ENCODE measurements at regions not wholly inside any gene's neighbourhood (a gene's known extent, or its start where the extent isn't known, plus 50 kb on each side); places are given as distances from the start of the nearest gene placed in this dataset.
"Not testable (repeated sequence)": the region's sequence is repeated elsewhere in the genome, so short reads cannot be mapped to it uniquely, and the experiment has no call there.

DNA sequence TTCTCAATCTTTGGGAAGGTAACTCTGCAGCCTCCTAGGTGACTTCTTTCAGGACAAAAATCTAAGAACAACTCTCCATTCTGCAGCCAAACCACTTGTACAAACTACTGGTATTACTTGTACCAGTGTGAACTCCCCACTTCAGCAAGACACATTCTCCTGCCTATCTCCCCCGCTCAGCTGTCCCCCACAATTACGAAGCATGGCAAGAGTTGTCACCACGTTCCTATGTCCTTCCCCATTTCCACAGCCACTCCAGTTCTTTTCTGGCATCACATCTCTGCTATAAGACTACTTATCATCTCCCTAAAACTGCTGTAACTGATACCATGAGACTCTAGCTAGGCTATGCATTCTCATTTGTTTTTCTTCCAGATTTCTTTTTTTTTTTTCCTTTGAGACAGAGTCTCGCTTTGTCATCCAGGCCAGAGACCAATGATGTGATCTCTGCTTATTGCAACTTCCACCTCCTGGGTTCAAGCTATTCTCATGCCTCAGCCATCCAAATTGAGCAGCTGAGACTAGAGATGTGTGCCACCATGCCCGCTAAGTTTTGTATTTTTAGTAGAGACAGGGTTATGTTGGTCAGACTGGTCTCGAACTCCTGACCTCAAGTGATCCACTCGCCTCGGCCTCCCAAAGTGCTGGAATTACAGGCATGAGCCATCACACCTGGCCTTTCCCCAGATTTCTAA, 71.9 kb upstream of the CDON start (continued):
- TF ChIP-seq, protein P1, sequence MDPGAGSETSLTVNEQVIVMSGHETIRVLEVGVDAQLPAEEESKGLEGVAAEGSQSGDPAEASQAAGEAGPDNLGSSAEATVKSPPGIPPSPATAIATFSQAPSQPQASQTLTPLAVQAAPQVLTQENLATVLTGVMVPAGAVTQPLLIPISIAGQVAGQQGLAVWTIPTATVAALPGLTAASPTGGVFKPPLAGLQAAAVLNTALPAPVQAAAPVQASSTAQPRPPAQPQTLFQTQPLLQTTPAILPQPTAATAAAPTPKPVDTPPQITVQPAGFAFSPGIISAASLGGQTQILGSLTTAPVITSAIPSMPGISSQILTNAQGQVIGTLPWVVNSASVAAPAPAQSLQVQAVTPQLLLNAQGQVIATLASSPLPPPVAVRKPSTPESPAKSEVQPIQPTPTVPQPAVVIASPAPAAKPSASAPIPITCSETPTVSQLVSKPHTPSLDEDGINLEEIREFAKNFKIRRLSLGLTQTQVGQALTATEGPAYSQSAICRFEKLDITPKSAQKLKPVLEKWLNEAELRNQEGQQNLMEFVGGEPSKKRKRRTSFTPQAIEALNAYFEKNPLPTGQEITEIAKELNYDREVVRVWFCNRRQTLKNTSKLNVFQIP (CRISPR knock-in tag; IDR thresholded peaks at IDR 0.05; ENCODE audit: borderline replicate concordance, low read depth): no peak
- TF ChIP-seq TCF4 (CRISPR knock-in tag; IDR thresholded peaks at IDR 0.05; ENCODE audit: borderline replicate concordance) (no peak), ISL1 (CRISPR knock-in tag; IDR thresholded peaks at IDR 0.05) (no peak)

DNA sequence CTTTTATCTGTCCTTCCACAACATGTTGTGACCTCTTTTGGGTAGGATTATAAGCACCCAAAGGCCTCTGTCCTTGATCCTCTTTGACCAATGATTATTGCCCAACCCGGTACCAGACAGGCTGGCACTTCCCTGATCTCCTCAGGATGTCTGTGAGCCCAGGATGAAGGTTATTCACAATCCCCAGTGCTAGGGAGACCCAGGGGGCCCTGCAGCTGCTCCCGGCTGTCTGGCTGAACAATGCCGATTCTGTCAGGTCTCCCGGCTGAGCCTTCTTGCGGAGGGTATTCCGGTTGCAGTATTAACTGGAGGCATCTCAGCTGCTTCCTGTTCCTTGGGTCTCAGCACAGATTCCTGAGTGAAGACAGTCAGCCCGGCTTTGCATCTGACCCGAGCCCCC, 71.2 kb upstream of the CDON start:
- TF ChIP-seq ARNTL (CRISPR knock-in tag; IDR thresholded peaks at IDR 0.05; ENCODE audit: borderline replicate concordance, low read depth) (no peak), TOX (CRISPR knock-in tag; IDR thresholded peaks at IDR 0.05; ENCODE audit: borderline replicate concordance) (no peak), SNAI2 (CRISPR knock-in tag; IDR thresholded peaks at IDR 0.05) (no peak), TCF4 (CRISPR knock-in tag; IDR thresholded peaks at IDR 0.05; ENCODE audit: borderline replicate concordance) (no peak), ZNF565 (CRISPR knock-in tag; conservative IDR thresholded peaks at IDR 0.05; ENCODE audit: low read depth) (no peak), CSDC2 (CRISPR knock-in tag; IDR thresholded peaks at IDR 0.05) (no peak), GLIS3 (CRISPR knock-in tag; IDR thresholded peaks at IDR 0.05) (no peak), OSR1 (CRISPR knock-in tag; IDR thresholded peaks at IDR 0.05) (no peak), ZFP30 (CRISPR knock-in tag; IDR thresholded peaks at IDR 0.05) (no peak), ZFP3 (CRISPR knock-in tag; IDR thresholded peaks at IDR 0.05) (no peak), PPARA (CRISPR knock-in tag; IDR thresholded peaks at IDR 0.05; ENCODE audit: borderline replicate concordance) (no peak), ISL1 (CRISPR knock-in tag; IDR thresholded peaks at IDR 0.05) (no peak), RARB (CRISPR knock-in tag; IDR thresholded peaks at IDR 0.05) (no peak), BACH2 (CRISPR knock-in tag; IDR thresholded peaks at IDR 0.05; ENCODE audit: borderline replicate concordance) (no peak), ZC3H10 (CRISPR knock-in tag; IDR thresholded peaks at IDR 0.05) (no peak)
- TF ChIP-seq, protein P2, sequence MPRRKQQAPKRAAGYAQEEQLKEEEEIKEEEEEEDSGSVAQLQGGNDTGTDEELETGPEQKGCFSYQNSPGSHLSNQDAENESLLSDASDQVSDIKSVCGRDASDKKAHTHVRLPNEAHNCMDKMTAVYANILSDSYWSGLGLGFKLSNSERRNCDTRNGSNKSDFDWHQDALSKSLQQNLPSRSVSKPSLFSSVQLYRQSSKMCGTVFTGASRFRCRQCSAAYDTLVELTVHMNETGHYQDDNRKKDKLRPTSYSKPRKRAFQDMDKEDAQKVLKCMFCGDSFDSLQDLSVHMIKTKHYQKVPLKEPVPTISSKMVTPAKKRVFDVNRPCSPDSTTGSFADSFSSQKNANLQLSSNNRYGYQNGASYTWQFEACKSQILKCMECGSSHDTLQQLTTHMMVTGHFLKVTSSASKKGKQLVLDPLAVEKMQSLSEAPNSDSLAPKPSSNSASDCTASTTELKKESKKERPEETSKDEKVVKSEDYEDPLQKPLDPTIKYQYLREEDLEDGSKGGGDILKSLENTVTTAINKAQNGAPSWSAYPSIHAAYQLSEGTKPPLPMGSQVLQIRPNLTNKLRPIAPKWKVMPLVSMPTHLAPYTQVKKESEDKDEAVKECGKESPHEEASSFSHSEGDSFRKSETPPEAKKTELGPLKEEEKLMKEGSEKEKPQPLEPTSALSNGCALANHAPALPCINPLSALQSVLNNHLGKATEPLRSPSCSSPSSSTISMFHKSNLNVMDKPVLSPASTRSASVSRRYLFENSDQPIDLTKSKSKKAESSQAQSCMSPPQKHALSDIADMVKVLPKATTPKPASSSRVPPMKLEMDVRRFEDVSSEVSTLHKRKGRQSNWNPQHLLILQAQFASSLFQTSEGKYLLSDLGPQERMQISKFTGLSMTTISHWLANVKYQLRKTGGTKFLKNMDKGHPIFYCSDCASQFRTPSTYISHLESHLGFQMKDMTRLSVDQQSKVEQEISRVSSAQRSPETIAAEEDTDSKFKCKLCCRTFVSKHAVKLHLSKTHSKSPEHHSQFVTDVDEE (CRISPR knock-in tag; IDR thresholded peaks at IDR 0.05): no peak
- TF ChIP-seq, protein P1 (CRISPR knock-in tag; IDR thresholded peaks at IDR 0.05; ENCODE audit: borderline replicate concordance, low read depth): no peak
- TF ChIP-seq, protein P3, sequence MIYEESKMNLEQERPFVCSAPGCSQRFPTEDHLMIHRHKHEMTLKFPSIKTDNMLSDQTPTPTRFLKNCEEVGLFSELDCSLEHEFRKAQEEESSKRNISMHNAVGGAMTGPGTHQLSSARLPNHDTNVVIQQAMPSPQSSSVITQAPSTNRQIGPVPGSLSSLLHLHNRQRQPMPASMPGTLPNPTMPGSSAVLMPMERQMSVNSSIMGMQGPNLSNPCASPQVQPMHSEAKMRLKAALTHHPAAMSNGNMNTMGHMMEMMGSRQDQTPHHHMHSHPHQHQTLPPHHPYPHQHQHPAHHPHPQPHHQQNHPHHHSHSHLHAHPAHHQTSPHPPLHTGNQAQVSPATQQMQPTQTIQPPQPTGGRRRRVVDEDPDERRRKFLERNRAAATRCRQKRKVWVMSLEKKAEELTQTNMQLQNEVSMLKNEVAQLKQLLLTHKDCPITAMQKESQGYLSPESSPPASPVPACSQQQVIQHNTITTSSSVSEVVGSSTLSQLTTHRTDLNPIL (CRISPR knock-in tag; IDR thresholded peaks at IDR 0.05; ENCODE audit: low read depth): no peak
- TF ChIP-seq, protein P4, sequence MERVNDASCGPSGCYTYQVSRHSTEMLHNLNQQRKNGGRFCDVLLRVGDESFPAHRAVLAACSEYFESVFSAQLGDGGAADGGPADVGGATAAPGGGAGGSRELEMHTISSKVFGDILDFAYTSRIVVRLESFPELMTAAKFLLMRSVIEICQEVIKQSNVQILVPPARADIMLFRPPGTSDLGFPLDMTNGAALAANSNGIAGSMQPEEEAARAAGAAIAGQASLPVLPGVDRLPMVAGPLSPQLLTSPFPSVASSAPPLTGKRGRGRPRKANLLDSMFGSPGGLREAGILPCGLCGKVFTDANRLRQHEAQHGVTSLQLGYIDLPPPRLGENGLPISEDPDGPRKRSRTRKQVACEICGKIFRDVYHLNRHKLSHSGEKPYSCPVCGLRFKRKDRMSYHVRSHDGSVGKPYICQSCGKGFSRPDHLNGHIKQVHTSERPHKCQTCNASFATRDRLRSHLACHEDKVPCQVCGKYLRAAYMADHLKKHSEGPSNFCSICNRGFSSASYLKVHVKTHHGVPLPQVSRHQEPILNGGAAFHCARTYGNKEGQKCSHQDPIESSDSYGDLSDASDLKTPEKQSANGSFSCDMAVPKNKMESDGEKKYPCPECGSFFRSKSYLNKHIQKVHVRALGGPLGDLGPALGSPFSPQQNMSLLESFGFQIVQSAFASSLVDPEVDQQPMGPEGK (CRISPR knock-in tag; IDR thresholded peaks at IDR 0.05; ENCODE audit: borderline replicate concordance): no peak
- no peak for ATAC-seq

DNA sequence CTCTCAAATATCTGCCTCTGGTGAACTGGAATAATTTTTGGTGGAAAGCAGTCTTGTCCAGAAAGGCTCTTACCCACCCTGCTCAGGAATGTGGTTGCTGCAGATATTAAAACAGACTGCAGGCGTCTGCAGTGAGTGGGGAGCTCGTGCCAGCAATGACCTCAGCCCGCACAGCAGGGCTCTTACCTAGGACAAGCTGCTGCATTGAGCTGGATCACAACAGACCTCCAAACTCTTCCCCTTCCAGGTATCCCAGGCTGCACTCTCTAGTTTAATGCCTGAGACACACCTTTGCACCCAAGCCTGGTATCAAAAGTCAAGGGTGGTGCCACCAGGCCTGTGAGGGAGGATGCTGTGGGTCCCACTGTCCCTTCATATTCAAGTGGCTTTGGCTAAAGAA, 69.7 kb upstream of the CDON start:
- TF ChIP-seq ZFP30 (CRISPR knock-in tag; IDR thresholded peaks at IDR 0.05) (no peak), ZC3H10 (CRISPR knock-in tag; IDR thresholded peaks at IDR 0.05) (no peak), BACH2 (CRISPR knock-in tag; IDR thresholded peaks at IDR 0.05; ENCODE audit: borderline replicate concordance) (no peak), ISL1 (CRISPR knock-in tag; IDR thresholded peaks at IDR 0.05) (peak; percentile 24; the same call in 1 of the 2 replicates)
- TF ChIP-seq, protein P3 (CRISPR knock-in tag; IDR thresholded peaks at IDR 0.05; ENCODE audit: low read depth): peak; percentile 50; the same call in 1 of the 2 replicates
- ATAC-seq: peak; percentile 82

DNA sequence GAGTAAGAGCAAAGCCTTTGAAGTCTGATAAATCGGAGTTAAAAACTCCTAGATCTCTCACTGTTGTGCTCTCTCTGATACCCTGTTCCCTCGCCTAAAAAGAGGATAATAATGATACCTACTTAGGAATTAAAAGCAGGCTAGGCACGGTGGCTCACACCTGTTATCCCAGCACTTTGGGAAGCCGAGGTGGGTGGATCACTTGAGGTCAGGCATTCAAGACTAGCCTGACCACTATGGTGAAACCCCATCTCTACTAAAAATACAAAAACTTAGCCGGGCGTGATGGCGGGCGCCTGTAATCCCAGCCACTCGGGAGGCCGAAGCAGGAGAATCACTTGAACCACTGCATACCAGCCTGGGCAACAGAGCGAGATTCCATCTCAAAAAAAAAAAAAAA, 68.1 kb upstream of the CDON start:
- ATAC-seq: not testable (repeated sequence)
